Heart right ventricle (tissue), 16 donors: ENCODE measurements at regions not wholly inside any gene's neighbourhood (a gene's known extent, or its start where the extent isn't known, plus 50 kb on each side); places are given as distances from the start of the nearest gene placed in this dataset.

Source experiments
- ATAC-seq, 8 donors: fragments of 200-7000 bp; cut with Tn5 transposase; one replicate each; pipeline ENCODE4 v1.9.1; 2020; ENCODE audit warnings: mild to moderate bottlenecking in 8 of 8, moderate library complexity in 8 of 8, moderate number of reproducible peaks in 1 of 8
- DNase-seq, 2 donors: peaks; one replicate each; pipeline ENCODE4 v3.0.0-alpha.2; 2020
- H3K27ac ChIP-seq, 10 donors: fragments of 200-600 bp; sonication (generic) in 2 of 10; one replicate each; pipeline versions ENCODE4 v1.5.0 to v1.8.0; 2020 to 2022; ENCODE audit warnings: mild to moderate bottlenecking in 3 of 10
- H3K27me3 ChIP-seq, 7 donors: fragments of 200-600 bp; one replicate each; pipeline ENCODE4 v1.8.0; 2021 to 2022; ENCODE audit warnings: mild to moderate bottlenecking in 2 of 7
- H3K36me3 ChIP-seq, 9 donors: fragments of 200-600 bp; sonication (generic) in 1 of 9; one replicate each; pipeline versions ENCODE4 v1.5.0 to v1.8.0; 2020 to 2022; ENCODE audit warnings: mild to moderate bottlenecking in 2 of 9
- H3K4me1 ChIP-seq, 9 donors: fragments of 200-600 bp; sonication (generic) in 1 of 9; one replicate each; pipeline versions ENCODE4 v1.5.0 to v1.8.0; 2020 to 2022; ENCODE audit warnings: mild to moderate bottlenecking in 4 of 9
- H3K4me3 ChIP-seq, 10 donors: fragments of 200-600 bp; sonication (generic) in 2 of 10; one replicate each; pipeline versions ENCODE4 v1.5.0 to v1.8.0; 2020 to 2022; ENCODE audit warnings: mild to moderate bottlenecking in 7 of 10, moderate library complexity in 2 of 10
- H3K9me3 ChIP-seq, 11 donors: fragments of 200-600 bp in 10 of 11; sonication (generic) in 2 of 11; one replicate each; pipeline versions ENCODE4 v1.5.0 to v1.8.0; 2013 to 2022; ENCODE audit warnings: mild to moderate bottlenecking in 2 of 11, control low read depth in 1 of 11, moderate library complexity in 1 of 11
- CTCF ChIP-seq, 9 donors: fragments of 200-600 bp; sonication (generic) in 2 of 9; IDR thresholded peaks; one replicate each; pipeline versions ENCODE4 v1.5.0 to v1.8.0; 2021 to 2022; ENCODE audit warnings: antibody characterized with exemption in 9 of 9, mild to moderate bottlenecking in 5 of 9, moderate library complexity in 1 of 9
- WGBS, 2 donors: extraction: QIAGEN DNeasy Blood & Tissue Kit; methylation state at CpG; one replicate each; pipeline ENCODE4 v1.1.7; 2013; ENCODE audit warnings: inconsistent platforms in 1 of 2; 5-methylcytosine and 5-hydroxymethylcytosine counted together
- intact Hi-C, 10 donors: fragments of 100-400 bp; cut with DNase I; formaldehyde crosslinking; loops; one replicate each; pipeline versions ENCODE4 v1.11.1 to v1.14.2; 2022
- donor health status: Arrhythmogenic right ventricular cardiomyopathy.
- donor health status: ischemic (EF 13 %, LVEDD 7.1; RV severe dilation, severe dysfunction).
- donor health status: healthy with polysubstance abuse.
- donor health status: DM: no; HTN: yes; CAD: no.
- donor health status: DM: no; HTN: no; CAD: no.
- donor health status: ischemic (EF 25% LVEDD 6.9; RV normal size, moderate dysfunction).
- donor health status: ischemic (EF 25% LVEDD 5.7; RV mildly dilated, moderate dysfunction).
- donor health status: healthy.
- donor health status: DM: yes; HTN: yes; CAD: no.
- donor health status: Ischemic cardiomyopathy.
- donor health status: ischemic (EF 35%, LVEDD 5.7; RV mildly dilated, moderate dysfunction).
- donor health status: nonischemic (EF 11% LVEDD 7.7; RV severe dilation, severe dysfunction).
- donor health status: DM: yes; HTN: yes; CAD: no.
- donor health status: PGD.
- donor health status: ischemic (EF 29% LVEDD 5.4; RV normal size, mild dysfunction).
- donor health status: nonischemic (EF 23%, LVEDD 6.1; RV moderate dilation, normal function).

- WGBS, 2 donors = 67 to 69% methylated on average over 4 of the region's 4 CpGs
- TF ChIP-seq CTCF (IDR thresholded peaks at IDR 0.05) = no peak
Observed at GRCh38 chr6:92566632-92567031, 852.7 kb downstream of the EPHA7 start.

DNA sequence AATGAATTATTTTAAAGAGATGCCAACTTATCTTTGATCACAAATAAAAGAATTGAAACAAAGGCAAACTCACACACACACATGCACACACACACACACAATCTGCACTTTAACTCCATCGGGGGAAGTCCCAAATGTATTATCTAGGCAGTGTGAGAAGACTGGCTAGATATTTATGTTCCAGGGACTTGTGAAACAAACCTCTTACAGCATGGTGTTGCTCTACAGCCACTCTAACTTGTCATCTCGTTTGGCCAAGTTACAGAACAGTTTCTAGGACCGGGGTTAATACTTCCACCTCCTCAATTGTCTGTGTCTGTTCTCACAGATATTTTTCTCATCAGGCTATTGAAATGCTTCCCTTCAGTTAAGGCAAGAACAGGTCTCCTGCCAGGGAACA is 855.0 kb downstream of the EPHA7 start:
- no peaks in the 10 kb centered on the region for H3K36me3 ChIP-seq
- ATAC-seq = peak; percentile 71 to 97 (median 84)
- no peak for TF ChIP-seq CTCF (IDR thresholded peaks at IDR 0.05)
- WGBS, 2 donors = 20 to 35% methylated on average over 3 of the region's 3 CpGs
- H3K4me3 ChIP-seq = no peak overlapping the region
- H3K27ac ChIP-seq = peak overlapping the region in 2 of 10 donors; percentile 2 to 26
- H3K9me3 ChIP-seq = no peaks in the 10 kb centered on the region
- intact Hi-C loops = no loop called here
- H3K4me1 ChIP-seq = peaks cover 0 to 4% (median 0%) of the 10 kb centered on the region in 9 donors
- DNase-seq = peak in 1 of 2 donors; percentile 14
- no peaks in the 10 kb centered on the region for H3K27me3 ChIP-seq

More at GRCh38 chr6:92566632-92567031, 852.7 kb downstream of the EPHA7 start:
- no peaks in the 10 kb centered on the region for H3K9me3 ChIP-seq
- no peak overlapping the region for H3K27ac ChIP-seq
- ATAC-seq (peak in 1 of 8 donors; percentile 42), DNase-seq (no peak)
- intact Hi-C loops = no loop called here
- H3K4me3 ChIP-seq = no peak overlapping the region
- H3K27me3 ChIP-seq = no peaks in the 10 kb centered on the region
- H3K36me3 ChIP-seq = no peaks in the 10 kb centered on the region
- peaks cover 0 to 4% (median 0%) of the 10 kb centered on the region in 9 donors for H3K4me1 ChIP-seq

GRCh38 chr6:92559611-92560010 is 859.7 kb downstream of the EPHA7 start:
- intact Hi-C loops = no loop called here
- DNase-seq (no peak), ATAC-seq (no peak)
- no peak for TF ChIP-seq CTCF (IDR thresholded peaks at IDR 0.05)
- H3K36me3 ChIP-seq = no peaks in the 10 kb centered on the region
- H3K27ac ChIP-seq = no peak overlapping the region
- no peak overlapping the region for H3K4me3 ChIP-seq
- no peaks in the 10 kb centered on the region for H3K27me3 ChIP-seq
- peaks cover 0 to under 1% (median 0%) of the 10 kb centered on the region in 9 donors for H3K4me1 ChIP-seq
- H3K9me3 ChIP-seq = no peaks in the 10 kb centered on the region
- WGBS, 2 donors = 43 to 44% methylated on average over 5 of the region's 5 CpGs

DNA sequence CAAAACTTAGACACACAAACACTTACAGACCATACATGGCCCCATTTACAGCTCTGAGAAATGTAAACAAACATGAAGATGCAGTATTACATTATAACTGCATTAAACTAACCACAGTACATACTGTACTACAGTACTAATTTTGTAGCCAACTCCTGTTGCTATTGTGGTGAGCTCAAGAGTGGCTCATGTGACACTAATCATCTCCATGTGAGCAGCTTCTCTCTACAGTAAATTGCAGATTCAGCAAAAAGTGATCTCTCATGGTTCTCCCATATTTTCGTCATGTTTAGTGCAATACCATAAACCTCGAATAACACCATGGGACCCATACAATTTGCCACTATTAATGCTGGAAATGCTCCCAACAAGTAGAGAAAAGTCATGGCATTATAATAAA is 860.4 kb downstream of the EPHA7 start:
- H3K27ac ChIP-seq = no peak overlapping the region
- DNase-seq = no peak
- intact Hi-C loops = no loop called here
- WGBS, 2 donors = 82 to 83% methylated on average over 2 of the region's 2 CpGs
- ATAC-seq = peak in 4 of 8 donors; percentile 42 to 93 (median 51)
- no peaks in the 10 kb centered on the region for H3K36me3 ChIP-seq
- no peak for TF ChIP-seq CTCF (IDR thresholded peaks at IDR 0.05)
- H3K9me3 ChIP-seq = no peaks in the 10 kb centered on the region
- H3K27me3 ChIP-seq = no peaks in the 10 kb centered on the region
- H3K4me1 ChIP-seq = no peaks in the 10 kb centered on the region
- H3K4me3 ChIP-seq = no peak overlapping the region
